IMR-90 (cell line): ENCODE measurements at regions not wholly inside any gene's neighbourhood (a gene's known extent, or its start where the extent isn't known, plus 50 kb on each side); places are given as distances from the start of the nearest gene placed in this dataset.

Experiments used
- ATAC-seq: fragments of 200-7000 bp; cut with Tn5 transposase; 2 replicates; pipeline ENCODE4 v1.9.1; 2020; ENCODE audit warnings: low read depth, mild to moderate bottlenecking, moderate library complexity
- BruUV-seq: library from RNA; stranded (reverse); fragments of 400-500 nt; replicated peaks from 2 replicates; lab custom pipeline; 2021; lab: Mats Ljungman, UMichigan
- CTCF ChIA-PET: fragments of 300-600 bp; formaldehyde crosslinking; extraction: SDS; loops from one replicate; lab custom pipeline; 2021; ENCODE audit warnings: antibody characterized with exemption; lab: Yijun Ruan, JAX
- POLR2A ChIA-PET: fragments of 300-600 bp; sonication (Branson Sonifier 250); formaldehyde crosslinking; loops from one replicate; lab custom pipeline; 2022; ENCODE audit warnings: antibody characterized with exemption; ENCODE audit not compliant: unreplicated experiment; lab: Charles Lee
- DNase-seq: peaks from one replicate; pipeline ENCODE4 v3.0.0; 2013
- H2AFZ ChIP-seq: replicated peaks from 2 replicates; pipeline ENCODE3; 2013; ENCODE audit warnings: low read length, mild to moderate bottlenecking; ENCODE audit not compliant: poor library complexity
- H2AK5ac ChIP-seq: 2 replicates; pipeline ENCODE4 v1.6.1; 2013; ENCODE audit warnings: low read depth, low read length, inconsistent platforms
- H2AK9ac ChIP-seq: replicated peaks from 2 replicates; pipeline ENCODE3; 2013; ENCODE audit warnings: mild to moderate bottlenecking, low read depth, low read length, moderate library complexity; ENCODE audit not compliant: poor library complexity
- H2BK120ac ChIP-seq: 2 replicates; pipeline ENCODE4 v1.6.1; 2013; ENCODE audit warnings: low read depth, low read length, inconsistent platforms
- H2BK15ac ChIP-seq: 3 replicates; pipeline ENCODE4 v1.6.1; 2013; ENCODE audit warnings: low read depth, low read length, inconsistent platforms
- H2BK20ac ChIP-seq: 2 replicates; pipeline ENCODE4 v1.6.1; 2013; ENCODE audit warnings: low read depth, mild to moderate bottlenecking, inconsistent platforms, low read length, moderate library complexity
- H2BK5ac ChIP-seq: 2 replicates; pipeline ENCODE4 v1.6.1; 2013; ENCODE audit warnings: mild to moderate bottlenecking, low read depth, low read length, inconsistent platforms; ENCODE audit not compliant: poor library complexity, severe bottlenecking
- H3K14ac ChIP-seq: replicated peaks from 2 replicates; pipeline ENCODE4 v1.6.1; 2013; ENCODE audit warnings: low read depth, low read length, inconsistent platforms
- H3K18ac ChIP-seq: 2 replicates; pipeline ENCODE4 v1.6.1; 2013; ENCODE audit warnings: low read depth, low read length, control low read depth
- H3K23ac ChIP-seq: 2 replicates; pipeline ENCODE4 v1.6.1; 2013; ENCODE audit warnings: low read depth, low read length, inconsistent platforms
- H3K27ac ChIP-seq: 2 replicates; pipeline ENCODE4 v1.5.1; 2013; ENCODE audit warnings: mild to moderate bottlenecking, control low read depth, low read length; ENCODE audit not compliant: insufficient read depth
- H3K27me3 ChIP-seq: 2 replicates; pipeline ENCODE4 v1.6.1; 2013; ENCODE audit warnings: low read length; ENCODE audit not compliant: control insufficient read depth, insufficient read depth
- H3K36me3 ChIP-seq: 2 replicates; pipeline ENCODE4 v1.6.1; 2013; ENCODE audit warnings: low read length, mixed read lengths; ENCODE audit not compliant: control insufficient read depth, insufficient read depth
- H3K4ac ChIP-seq: 2 replicates; pipeline ENCODE4 v1.6.1; 2013; ENCODE audit warnings: low read depth, low read length, inconsistent platforms
- H3K4me1 ChIP-seq: 2 replicates; pipeline ENCODE4 v1.6.1; 2013; ENCODE audit warnings: low read length, mixed read lengths; ENCODE audit not compliant: control insufficient read depth, insufficient read depth
- H3K4me2 ChIP-seq: 2 replicates; pipeline ENCODE4 v1.6.1; 2013; ENCODE audit warnings: low read depth, mild to moderate bottlenecking, control low read depth, low read length, moderate library complexity
- H3K4me3 ChIP-seq: 2 replicates; pipeline ENCODE4 v1.5.1; 2013; ENCODE audit warnings: low read depth, mild to moderate bottlenecking, control low read depth, low read length, moderate library complexity; ENCODE audit not compliant: insufficient read depth
- H3K56ac ChIP-seq: 2 replicates; pipeline ENCODE4 v1.6.1; 2013; ENCODE audit warnings: low read length, inconsistent platforms; ENCODE audit not compliant: insufficient read depth; ENCODE audit errors: extremely low read depth
- H3K79me1 ChIP-seq, 2 experiments: 2 replicates each; pipeline ENCODE4 v1.6.1; 2013; ENCODE audit warnings: low read length in 2 of 2, inconsistent platforms in 1 of 2, low read depth in 1 of 2
- H3K9ac ChIP-seq: 2 replicates; pipeline ENCODE4 v1.6.1; 2013; ENCODE audit warnings: low read depth, low read length, control low read depth
- H3K9me1 ChIP-seq: 2 replicates; pipeline ENCODE4 v1.6.1; 2013; ENCODE audit warnings: low read length, inconsistent platforms; ENCODE audit not compliant: insufficient read depth
- H3K9me3 ChIP-seq: 2 replicates; pipeline ENCODE4 v1.6.1; 2013; ENCODE audit warnings: low read length; ENCODE audit not compliant: control insufficient read depth, insufficient read depth
- H4K20me1 ChIP-seq: 2 replicates; pipeline ENCODE4 v1.6.1; 2013; ENCODE audit warnings: low read length, inconsistent platforms; ENCODE audit not compliant: insufficient read depth
- H4K5ac ChIP-seq: 2 replicates; pipeline ENCODE4 v1.6.1; 2013; ENCODE audit warnings: mild to moderate bottlenecking, low read depth, low read length, control low read depth
- H4K8ac ChIP-seq, 2 experiments: 2 replicates each; pipeline ENCODE4 v1.6.1; 2013; ENCODE audit warnings: low read depth in 2 of 2, low read length in 2 of 2, control low read depth in 1 of 2, inconsistent platforms in 1 of 2
- H4K91ac ChIP-seq: 2 replicates; pipeline ENCODE4 v1.6.1; 2013; ENCODE audit warnings: low read depth, low read length, inconsistent platforms; ENCODE audit not compliant: insufficient read depth
- CTCF ChIP-seq: conservative IDR thresholded peaks from 2 replicates; pipeline ENCODE4 v1.5.1; 2012; ENCODE audit warnings: mild to moderate bottlenecking, low read depth, low read length, improper control_type of control experiment
- MAFK ChIP-seq: IDR thresholded peaks from 2 replicates; pipeline ENCODE4 v1.6.1; 2012; ENCODE audit warnings: low read depth, low read length, improper control_type of control experiment
- MAZ ChIP-seq: IDR thresholded peaks from 2 replicates; pipeline ENCODE4 v1.6.1; 2012; ENCODE audit warnings: low read depth, mild to moderate bottlenecking, low read length, improper control_type of control experiment, moderate library complexity, borderline replicate concordance
- RCOR1 ChIP-seq: IDR thresholded peaks from 2 replicates; pipeline ENCODE4 v1.6.1; 2012; ENCODE audit warnings: mild to moderate bottlenecking, low read length, improper control_type of control experiment; ENCODE audit not compliant: insufficient replicate concordance
- SMC3 ChIP-seq: fragments of 150-350 bp; IDR thresholded peaks from 2 replicates; pipeline ENCODE4 v1.6.1; 2016; ENCODE audit warnings: low read depth, mild to moderate bottlenecking, antibody characterized with exemption, low read length, moderate library complexity
- WGBS, 2 experiments: methylation state at CpG; one replicate each; pipeline versions ENCODE4 v1.1.5 to v1.1.7; 2013; ENCODE audit warnings: missing lambda C conversion rate in 2 of 2; ENCODE audit not compliant: insufficient read length in 1 of 2; ENCODE audit errors: extremely low coverage in 2 of 2; 5-methylcytosine and 5-hydroxymethylcytosine counted together
- dilution Hi-C: fragments of 300-500 bp; cut with HindIII; formaldehyde crosslinking; loops from one replicate; pipeline ENCODE4 v1.14.3; 2018; ENCODE audit warnings: low sequenced_read_pairs; ENCODE audit not compliant: unreplicated experiment
- in situ Hi-C: fragments of 300-500 bp; cut with MboI; formaldehyde crosslinking; loops from 3 replicates; pipeline ENCODE4 v1.14.3; 2019; ENCODE audit warnings: low sequenced_read_pairs, inconsistent platforms, mixed read lengths
- intact Hi-C: fragments of 100-400 bp; cut with micrococcal nuclease; formaldehyde crosslinking; loops from 2 replicates; pipeline ENCODE4 v1.10.0; 2022

GRCh38 chr5:109511980-109512734, 102.4 kb upstream of the PJA2 start:
- BruUV-seq: no TSS peak
- H3K9me1 ChIP-seq: no peaks in the 10 kb centered on the region
- ChIA-PET CTCF (no interaction called here), POLR2A (interaction anchor here (0.6 kb wide), 1 partner anchor 102 kb away, joined by 3 read pairs; the partner anchor contains the start of gene PJA2)
- H2AFZ ChIP-seq: no peak overlapping the region
- no peaks in the 10 kb centered on the region for H4K20me1 ChIP-seq
- WGBS, 2 experiments: 79% methylated on average over 2 of the region's 8 CpGs; no CpG with 5 or more reads in 1 of the 2 experiments
- ATAC-seq: no peak
- intact Hi-C loops: no loop called here
- in situ Hi-C loops: no loop called here
- H2BK20ac ChIP-seq: no peak overlapping the region
- H3K9me3 ChIP-seq: no peaks in the 10 kb centered on the region
- no peak overlapping the region for H2AK9ac ChIP-seq
- H2BK5ac ChIP-seq: no peak overlapping the region
- no peak overlapping the region for H3K4me2 ChIP-seq
- no peak overlapping the region for H3K27ac ChIP-seq
- no peak overlapping the region for H2BK120ac ChIP-seq
- dilution Hi-C loops: no loop called here
- no peaks in the 10 kb centered on the region for H3K36me3 ChIP-seq
- H3K79me1 ChIP-seq: no peaks in the 10 kb centered on the region
- H4K8ac ChIP-seq: no peak overlapping the region
- H3K4me3 ChIP-seq: no peak overlapping the region
- no peak overlapping the region for H4K91ac ChIP-seq
- no peaks in the 10 kb centered on the region for H3K4me1 ChIP-seq
- H3K56ac ChIP-seq: no peak overlapping the region
- no peak for TF ChIP-seq MAFK
- TF ChIP-seq SMC3: no peak
- TF ChIP-seq CTCF: no peak
- no peak for TF ChIP-seq MAZ
- no peak for TF ChIP-seq RCOR1
- no peak overlapping the region for H3K23ac ChIP-seq
- no peaks in the 10 kb centered on the region for H3K27me3 ChIP-seq
- H3K4ac ChIP-seq: no peak overlapping the region
- no peak overlapping the region for H2AK5ac ChIP-seq
- H2BK15ac ChIP-seq: no peak overlapping the region
- H3K18ac ChIP-seq: no peak overlapping the region
- H3K9ac ChIP-seq: no peak overlapping the region
- no peak overlapping the region for H3K14ac ChIP-seq
- no peak overlapping the region for H4K5ac ChIP-seq
- no peak for DNase-seq
